Mesodermal cell (in vitro differentiated cells): ENCODE measurements at regions not wholly inside any gene's neighbourhood (a gene's known extent, or its start where the extent isn't known, plus 50 kb on each side); places are given as distances from the start of the nearest gene placed in this dataset.

ENCODE experiments used
- H3K27ac ChIP-seq: 2 replicates; pipeline ENCODE4 v1.7.0; 2013; ENCODE audit warnings: mild to moderate bottlenecking, low read depth, low read length, moderate library complexity; ENCODE audit not compliant: severe bottlenecking
- H3K36me3 ChIP-seq: 2 replicates; pipeline ENCODE4 v1.7.1; 2013; ENCODE audit warnings: mild to moderate bottlenecking, low read length, moderate library complexity; ENCODE audit not compliant: control insufficient read depth, insufficient read depth
- H3K4me1 ChIP-seq: one replicate; pipeline ENCODE4 v1.7.1; 2013; ENCODE audit warnings: mild to moderate bottlenecking, low read length; ENCODE audit not compliant: insufficient read depth, control insufficient read depth, poor library complexity, severe bottlenecking
- H3K4me3 ChIP-seq: 2 replicates; pipeline ENCODE4 v1.7.0; 2013; ENCODE audit warnings: low read length, control low read depth, mild to moderate bottlenecking; ENCODE audit not compliant: insufficient read depth, poor library complexity, severe bottlenecking; ENCODE audit errors: extremely low read depth
- H3K9me3 ChIP-seq: 2 replicates; pipeline ENCODE4 v1.7.1; 2013; ENCODE audit warnings: mild to moderate bottlenecking, low read length, moderate library complexity; ENCODE audit not compliant: control insufficient read depth
- WGBS, 2 experiments: methylation state at CpG; one replicate each; pipeline ENCODE4 v1.1.5; 2013; ENCODE audit warnings: missing lambda C conversion rate in 2 of 2; ENCODE audit not compliant: insufficient coverage in 2 of 2; 5-methylcytosine and 5-hydroxymethylcytosine counted together

DNA sequence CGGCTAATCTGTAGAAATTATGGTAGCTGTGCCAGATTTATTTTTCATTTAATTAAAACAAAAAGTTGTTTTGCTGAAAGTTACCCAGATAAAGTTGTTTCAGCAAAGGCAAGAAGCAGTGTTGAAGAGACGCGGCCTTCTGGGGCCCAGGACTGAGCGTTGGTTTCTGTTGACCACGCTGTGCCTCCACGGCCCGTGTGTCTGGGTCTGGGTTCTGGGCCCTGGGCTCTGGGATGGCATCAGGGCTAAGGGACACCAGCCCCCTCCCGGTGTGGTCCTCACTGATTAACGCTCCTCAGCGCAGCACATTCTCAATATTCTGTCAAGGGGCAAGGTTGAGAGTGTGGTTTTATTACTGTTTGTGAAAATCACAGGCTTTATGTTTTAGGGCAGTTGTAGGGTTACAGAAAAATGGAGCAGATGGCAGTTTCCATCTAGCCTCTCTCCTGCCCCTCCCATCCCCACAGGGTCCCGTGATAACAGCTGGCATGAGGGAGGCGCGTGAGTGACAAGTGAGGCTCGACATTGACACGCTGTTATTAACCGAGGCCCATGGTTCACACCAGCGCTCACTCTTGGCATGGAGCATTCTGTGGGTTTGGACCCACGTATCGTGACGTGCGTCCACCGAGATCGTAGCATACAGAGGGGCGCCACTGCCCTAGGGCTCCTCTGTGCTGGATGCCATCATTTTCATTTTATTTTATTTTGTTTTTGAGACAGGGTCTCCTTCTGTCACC lies 1231.4 kb downstream of the BRD1 start:
- Histone ChIP-seq H3K4me1 (no peaks in the 10 kb centered on the region), H3K9me3 (no peaks in the 10 kb centered on the region), H3K36me3 (no peaks in the 10 kb centered on the region), H3K27ac (no peak overlapping the region), H3K4me3 (no peak overlapping the region)
- WGBS, 2 experiments: 96 to 97% methylated on average over 21 to 22 of the region's 24 CpGs

DNA sequence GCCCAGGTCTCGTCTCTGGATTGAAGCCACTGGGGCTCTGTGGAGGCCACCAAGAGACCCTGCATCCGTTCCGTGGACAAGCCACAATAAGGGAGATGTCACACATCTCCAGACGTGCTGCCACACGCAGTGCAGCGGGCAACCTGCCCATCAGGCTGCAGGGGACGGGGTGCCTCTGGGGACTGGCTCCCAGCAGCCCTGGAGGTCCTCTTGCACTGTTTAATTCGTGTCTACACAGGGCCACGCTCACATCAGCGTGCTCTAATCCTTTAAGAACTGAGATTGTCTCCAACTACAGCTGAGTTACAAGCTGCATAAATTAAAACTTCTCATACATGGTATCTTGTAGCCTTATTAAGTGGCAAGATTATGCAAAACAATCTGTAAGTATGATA lies 1232.2 kb downstream of the BRD1 start:
- no peaks in the 10 kb centered on the region for H3K4me1 ChIP-seq
- H3K4me3 ChIP-seq: no peak overlapping the region
- 78 to 90% methylated on average over 7 to 10 of the region's 10 CpGs for WGBS, 2 experiments
- no peak overlapping the region for H3K27ac ChIP-seq
- H3K36me3 ChIP-seq: no peaks in the 10 kb centered on the region
- H3K9me3 ChIP-seq: no peaks in the 10 kb centered on the region

DNA sequence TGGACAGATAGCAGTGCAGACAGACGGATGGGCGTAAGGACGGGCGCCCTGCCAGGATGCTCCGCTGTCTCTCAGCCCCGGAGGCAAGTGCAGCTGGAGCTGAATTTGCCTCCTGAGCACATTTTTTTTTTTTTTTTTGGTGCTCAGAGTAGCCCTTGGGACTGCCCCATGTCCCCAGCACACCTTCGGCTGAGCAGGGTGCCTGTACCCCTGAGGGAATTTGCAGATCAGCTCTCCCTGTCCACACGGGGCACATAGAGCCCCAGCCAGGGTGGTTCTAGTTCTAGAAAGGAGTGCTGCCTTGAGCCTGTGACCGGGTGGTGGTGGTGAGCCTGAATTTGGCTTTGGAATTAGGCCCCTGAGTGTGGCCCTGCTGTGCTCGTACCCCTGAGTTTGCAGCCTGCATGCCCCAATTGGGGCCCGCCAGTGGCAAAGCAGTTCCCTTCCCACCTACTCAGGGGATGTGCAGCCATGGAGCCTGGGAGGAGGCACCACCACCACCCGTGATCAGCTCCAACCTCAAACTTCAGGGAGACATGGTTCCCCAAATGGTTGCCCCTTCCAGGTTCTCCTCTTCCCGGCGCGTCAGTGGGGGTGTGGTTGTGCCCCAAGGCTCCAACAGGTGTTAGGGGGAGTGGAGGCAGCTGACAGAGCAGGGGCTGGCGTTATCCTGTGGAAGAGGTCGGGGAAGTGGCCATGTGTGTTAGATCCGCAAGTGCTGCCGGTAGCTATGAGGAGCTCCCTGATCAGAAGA lies 1232.7 kb downstream of the BRD1 start:
- 93 to 96% methylated on average over 15 to 16 of the region's 19 CpGs for WGBS, 2 experiments

DNA sequence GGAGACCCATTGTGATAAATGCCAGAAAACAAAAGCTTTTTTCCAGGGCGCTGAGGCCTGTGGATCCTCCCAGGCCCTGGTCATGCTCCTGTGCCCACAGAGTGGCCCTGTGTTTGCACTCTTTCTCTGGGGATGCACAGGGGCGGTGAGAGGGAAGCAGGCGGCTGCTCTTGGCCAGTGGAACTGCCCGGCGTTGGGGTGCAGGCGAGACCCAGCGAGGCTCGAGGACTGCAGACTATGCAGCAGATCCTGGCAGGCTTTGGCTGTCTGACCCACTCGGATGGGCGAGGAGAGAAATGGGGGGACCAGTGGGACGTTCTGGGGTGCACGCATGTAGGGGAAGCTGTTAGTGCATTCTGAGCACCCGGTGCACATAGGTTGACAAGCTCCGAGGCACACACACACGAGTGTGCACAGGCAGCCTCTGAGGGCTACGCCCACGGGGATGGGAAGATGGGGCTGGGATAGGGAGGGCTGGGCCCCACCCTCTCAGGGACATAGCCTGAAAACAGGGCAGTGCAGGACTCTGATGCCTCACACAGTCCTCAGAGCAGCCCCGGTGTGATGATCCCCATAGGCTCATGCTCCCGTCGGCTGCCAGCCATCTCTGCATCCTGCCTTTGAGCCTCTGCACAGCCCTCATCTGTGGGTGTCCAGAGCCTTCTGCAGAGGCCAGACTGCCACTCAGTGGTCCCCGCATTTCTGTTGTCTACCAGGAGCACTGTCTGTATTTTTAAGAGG lies 1233.5 kb downstream of the BRD1 start:
- H3K27ac ChIP-seq: no peak overlapping the region
- H3K36me3 ChIP-seq: no peaks in the 10 kb centered on the region
- no peak overlapping the region for H3K4me3 ChIP-seq
- H3K4me1 ChIP-seq: no peaks in the 10 kb centered on the region
- H3K9me3 ChIP-seq: no peaks in the 10 kb centered on the region
- 87 to 94% methylated on average over 20 to 21 of the region's 21 CpGs for WGBS, 2 experiments

More for the DNA sequence above, 1232.7 kb downstream of the BRD1 start:
- Histone ChIP-seq H3K36me3 (no peaks in the 10 kb centered on the region), H3K4me3 (no peak overlapping the region), H3K4me1 (no peaks in the 10 kb centered on the region), H3K9me3 (no peaks in the 10 kb centered on the region), H3K27ac (no peak overlapping the region)

DNA sequence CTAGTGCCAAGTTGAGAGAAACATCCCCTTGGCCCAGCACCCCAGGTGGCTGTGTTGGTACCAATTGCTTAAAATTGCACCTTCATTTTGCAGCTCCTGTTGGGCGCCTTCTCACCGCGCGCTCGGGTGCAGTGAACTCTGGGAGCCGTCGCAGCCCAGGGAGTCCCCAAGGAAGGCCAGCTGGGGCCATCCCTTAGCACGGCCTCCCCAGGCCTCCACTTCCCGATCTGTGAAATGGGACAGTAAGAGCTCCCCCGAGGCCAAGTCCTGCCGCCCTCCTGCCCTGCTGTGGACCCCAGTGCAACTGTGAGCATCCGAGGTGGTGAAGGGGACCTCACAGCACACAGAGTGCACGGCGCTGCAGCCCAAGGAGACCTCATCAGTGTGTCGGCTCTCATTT lies 1234.1 kb downstream of the BRD1 start:
- Histone ChIP-seq H3K4me1 (no peaks in the 10 kb centered on the region), H3K4me3 (no peak overlapping the region), H3K27ac (no peak overlapping the region), H3K9me3 (no peaks in the 10 kb centered on the region), H3K36me3 (no peaks in the 10 kb centered on the region)
- 92 to 95% methylated on average over 14 to 15 of the region's 15 CpGs for WGBS, 2 experiments

DNA sequence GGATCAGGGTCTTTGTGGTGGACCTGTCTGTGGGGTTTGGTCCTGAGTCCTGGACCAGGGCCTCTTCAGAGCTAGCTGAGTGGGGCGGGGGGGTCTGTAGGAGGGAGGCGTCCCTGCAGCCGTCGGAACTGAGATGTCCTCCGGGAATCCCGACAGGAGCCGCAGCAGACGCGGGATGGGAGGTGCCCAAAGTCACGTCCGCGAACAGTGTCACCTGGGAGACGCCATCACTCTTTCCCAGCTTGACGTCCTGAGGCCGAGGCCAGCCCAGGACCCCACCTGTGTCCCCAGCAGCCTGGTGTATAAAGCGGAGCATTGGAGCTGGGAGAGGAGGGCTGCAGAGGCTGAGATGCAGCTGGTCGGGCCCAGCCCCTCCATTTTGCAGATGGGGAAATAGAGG lies 1234.7 kb downstream of the BRD1 start:
- H3K36me3 ChIP-seq: no peaks in the 10 kb centered on the region
- WGBS, 2 experiments: 90 to 94% methylated on average over 14 to 17 of the region's 17 CpGs
- H3K4me1 ChIP-seq: no peaks in the 10 kb centered on the region

DNA sequence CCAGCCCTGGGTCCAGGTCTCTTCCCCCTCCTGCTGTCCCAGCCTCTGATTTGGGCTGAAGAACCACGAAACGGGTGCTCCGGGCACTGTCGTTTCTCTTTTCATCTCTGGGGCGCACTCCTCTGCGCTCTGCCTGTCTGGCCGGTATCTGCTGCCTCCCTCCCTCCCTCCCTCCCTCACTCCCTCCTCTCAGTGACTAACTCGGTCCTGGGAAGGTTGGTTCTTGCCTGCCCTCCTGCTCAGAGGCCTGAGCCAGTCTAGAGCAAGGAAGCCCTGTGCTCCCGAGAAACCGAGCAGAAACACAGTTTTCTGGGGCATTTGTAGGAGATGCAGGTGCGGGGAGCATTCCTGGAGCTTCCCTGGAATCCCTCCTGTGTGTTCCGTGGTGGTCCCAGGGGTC lies 1235.2 kb downstream of the BRD1 start:
- H3K9me3 ChIP-seq: no peaks in the 10 kb centered on the region
- H3K4me3 ChIP-seq: no peak overlapping the region
- WGBS, 2 experiments: 88 to 91% methylated on average over 11 of the region's 12 CpGs
- H3K36me3 ChIP-seq: no peaks in the 10 kb centered on the region
- H3K4me1 ChIP-seq: no peaks in the 10 kb centered on the region
- H3K27ac ChIP-seq: no peak overlapping the region

More for the DNA sequence above, 1234.7 kb downstream of the BRD1 start:
- no peak overlapping the region for H3K27ac ChIP-seq
- no peak overlapping the region for H3K4me3 ChIP-seq
- H3K9me3 ChIP-seq: no peaks in the 10 kb centered on the region

DNA sequence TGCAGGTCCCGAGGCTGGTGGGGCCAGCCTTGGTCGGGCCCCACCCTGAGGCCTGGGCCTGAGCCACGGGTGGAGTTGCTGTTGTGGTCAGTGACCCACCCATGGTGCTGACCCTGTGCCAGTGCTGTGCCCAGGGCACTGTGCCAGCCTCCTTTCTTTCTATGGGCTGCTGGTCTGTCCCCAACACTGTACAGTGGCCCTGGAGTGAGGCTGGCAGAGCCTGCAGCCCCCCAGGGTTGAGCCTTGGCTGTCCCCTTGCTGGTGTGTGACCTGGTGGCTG lies 1235.7 kb downstream of the BRD1 start:
- Histone ChIP-seq H3K4me1 (no peaks in the 10 kb centered on the region), H3K9me3 (no peaks in the 10 kb centered on the region), H3K27ac (no peak overlapping the region), H3K4me3 (no peak overlapping the region), H3K36me3 (no peaks in the 10 kb centered on the region)
- 84 to 94% methylated on average over 3 of the region's 3 CpGs for WGBS, 2 experiments

DNA sequence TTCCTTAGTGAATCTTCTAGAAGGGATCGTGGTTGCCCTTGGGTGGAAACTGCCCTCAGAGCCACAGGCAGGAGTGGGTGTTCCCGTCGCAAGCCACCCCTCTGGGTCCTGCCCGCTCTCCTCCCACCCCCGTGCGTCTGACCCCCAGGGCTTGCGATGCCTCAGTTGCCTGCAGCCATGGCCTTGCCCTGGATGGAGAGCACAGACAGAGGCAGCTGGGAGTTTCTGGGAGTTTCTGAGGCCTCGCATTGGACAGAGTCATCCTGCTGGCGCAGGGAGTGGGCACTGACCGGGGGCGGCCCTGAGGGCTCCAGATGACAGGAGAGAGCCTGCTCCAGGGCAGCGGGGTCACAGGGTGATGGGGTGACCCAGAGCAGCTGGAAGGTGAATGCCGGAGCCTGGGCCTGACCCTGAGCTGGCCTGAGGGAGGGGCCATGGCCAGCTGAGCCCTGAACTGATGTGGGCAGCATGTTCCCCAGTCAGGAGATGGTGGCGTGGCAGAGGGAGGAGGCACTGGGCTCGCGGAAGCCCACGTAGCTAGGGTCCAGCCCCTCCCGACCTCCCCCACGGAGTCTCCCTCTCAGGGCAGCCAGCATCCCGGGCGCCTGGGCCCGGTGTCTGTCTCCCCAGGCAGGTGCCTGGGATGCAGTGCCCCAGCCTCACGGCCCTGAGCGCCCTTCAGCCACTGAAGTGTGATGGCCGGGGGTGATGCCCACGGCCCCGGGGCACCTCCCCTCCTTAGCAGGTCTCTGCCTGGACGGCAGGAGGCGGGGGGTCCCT lies 1236.2 kb downstream of the BRD1 start:
- no peak overlapping the region for H3K4me3 ChIP-seq
- no peaks in the 10 kb centered on the region for H3K36me3 ChIP-seq
- H3K27ac ChIP-seq: no peak overlapping the region
- H3K9me3 ChIP-seq: no peaks in the 10 kb centered on the region
- WGBS, 2 experiments: 94 to 96% methylated on average over 22 to 25 of the region's 29 CpGs
- H3K4me1 ChIP-seq: no peaks in the 10 kb centered on the region

DNA sequence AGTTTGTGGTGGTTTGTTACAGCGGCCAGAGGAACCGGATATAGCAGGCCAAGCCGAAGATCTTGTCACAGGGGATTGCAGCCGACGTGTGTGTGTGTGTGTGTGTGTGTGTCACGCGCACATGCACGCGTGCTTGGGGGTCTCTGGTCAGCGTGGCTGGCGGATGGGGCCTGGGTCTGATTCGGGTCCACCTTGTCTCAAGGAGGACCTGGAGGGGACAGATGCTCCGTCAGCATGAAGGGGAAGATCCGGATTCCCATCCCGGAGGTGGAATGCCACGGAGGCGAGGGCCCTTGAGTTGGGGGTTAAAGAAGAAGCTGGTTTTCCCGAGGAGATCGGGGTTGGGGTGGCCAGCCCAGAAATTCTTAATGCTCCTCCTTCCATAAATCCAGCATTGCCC lies 1237.8 kb downstream of the BRD1 start:
- Histone ChIP-seq H3K4me3 (no peak overlapping the region), H3K9me3 (no peaks in the 10 kb centered on the region), H3K4me1 (no peaks in the 10 kb centered on the region), H3K27ac (no peak overlapping the region), H3K36me3 (no peaks in the 10 kb centered on the region)
- WGBS, 2 experiments: 89 to 94% methylated on average over 15 to 17 of the region's 19 CpGs
